Memory B cell (primary cell): ENCODE measurements at regions not wholly inside any gene's neighbourhood (a gene's known extent, or its start where the extent isn't known, plus 50 kb on each side); places are given as distances from the start of the nearest gene placed in this dataset.

Source experiments
- ATAC-seq: fragments of 150-1000 bp; cut with Tn5 transposase; 2 replicates; pipeline ENCODE4 v1.10.0; 2021; ENCODE audit warnings: low read depth, mild to moderate bottlenecking, moderate library complexity
- DNase-seq, 2 donors: peaks; one replicate each; pipeline ENCODE4 v3.0.0; 2022; ENCODE audit warnings: low spot score in 2 of 2
- H3K27ac Mint-ChIP-seq: one replicate; pipeline ENCODE4 v1.8.0; 2022; ENCODE audit warnings: mild to moderate bottlenecking, moderate library complexity, mixed read lengths
- H3K27me3 Mint-ChIP-seq: one replicate; pipeline ENCODE4 v1.8.0; 2022; ENCODE audit warnings: mixed read lengths
- H3K36me3 Mint-ChIP-seq: one replicate; pipeline ENCODE4 v1.8.0; 2022; ENCODE audit warnings: mild to moderate bottlenecking, mixed read lengths
- H3K4me1 Mint-ChIP-seq: one replicate; pipeline ENCODE4 v1.8.0; 2022; ENCODE audit warnings: mixed read lengths
- H3K4me3 Mint-ChIP-seq: one replicate; pipeline ENCODE4 v1.8.0; 2022; ENCODE audit warnings: mild to moderate bottlenecking, moderate library complexity, mixed read lengths
- H3K9me3 Mint-ChIP-seq: one replicate; pipeline ENCODE4 v1.8.0; 2022; ENCODE audit warnings: mixed read lengths

DNA sequence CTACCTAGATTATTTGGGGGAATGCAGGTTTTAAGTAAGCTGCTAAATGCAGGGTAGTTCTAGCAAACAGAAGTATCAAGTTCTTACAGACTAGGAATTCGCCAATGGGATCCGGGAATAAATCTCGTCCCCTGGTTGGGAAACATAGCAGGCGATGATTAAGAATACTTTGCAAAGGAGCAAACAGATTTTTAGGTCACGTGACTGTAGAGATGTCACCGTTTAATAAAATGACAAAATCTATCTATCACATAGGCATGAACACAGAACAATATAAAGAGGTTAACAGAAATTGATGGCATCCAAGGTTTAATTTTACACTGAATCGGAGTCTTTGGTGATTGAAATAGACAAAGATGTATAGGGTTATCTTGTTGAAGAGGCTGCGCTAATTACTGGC lies 664.1 kb downstream of the BCL11A start:
- peaks cover 23% of the 10 kb centered on the region for H3K4me1 Mint-ChIP-seq
- no peak for ATAC-seq
- H3K27ac Mint-ChIP-seq: no peak overlapping the region
- H3K27me3 Mint-ChIP-seq: peaks cover 2% of the 10 kb centered on the region
- peaks cover 5% of the 10 kb centered on the region for H3K9me3 Mint-ChIP-seq
- no peaks in the 10 kb centered on the region for H3K36me3 Mint-ChIP-seq
- DNase-seq: no peak
- H3K4me3 Mint-ChIP-seq: no peak overlapping the region

DNA sequence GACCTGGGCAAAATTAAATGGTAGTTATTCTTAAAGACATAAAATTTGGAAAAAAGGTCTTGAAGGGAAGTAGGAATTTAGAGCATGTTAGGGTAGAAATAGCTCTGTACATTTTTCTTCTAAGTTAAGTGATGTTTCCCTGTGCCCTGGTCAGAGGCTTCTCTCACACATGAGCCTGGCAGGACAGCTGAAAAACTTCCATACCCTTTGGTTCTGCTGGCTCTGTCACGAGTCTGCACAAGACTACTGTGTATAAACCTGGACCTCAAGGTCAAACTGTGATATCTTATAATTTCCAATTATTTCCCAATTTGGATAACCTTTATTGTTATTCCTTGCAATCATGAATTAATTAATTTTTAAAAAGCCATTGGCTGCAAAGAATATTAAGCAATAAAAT lies 664.7 kb downstream of the BCL11A start:
- Mint-ChIP-seq H3K36me3 (no peaks in the 10 kb centered on the region), H3K4me1 (peaks cover 23% of the 10 kb centered on the region), H3K4me3 (no peak overlapping the region), H3K27ac (peak overlapping the region; percentile 63), H3K27me3 (peaks cover 2% of the 10 kb centered on the region), H3K9me3 (peaks cover 5% of the 10 kb centered on the region)
- DNase-seq: no peak
- ATAC-seq: no peak

DNA sequence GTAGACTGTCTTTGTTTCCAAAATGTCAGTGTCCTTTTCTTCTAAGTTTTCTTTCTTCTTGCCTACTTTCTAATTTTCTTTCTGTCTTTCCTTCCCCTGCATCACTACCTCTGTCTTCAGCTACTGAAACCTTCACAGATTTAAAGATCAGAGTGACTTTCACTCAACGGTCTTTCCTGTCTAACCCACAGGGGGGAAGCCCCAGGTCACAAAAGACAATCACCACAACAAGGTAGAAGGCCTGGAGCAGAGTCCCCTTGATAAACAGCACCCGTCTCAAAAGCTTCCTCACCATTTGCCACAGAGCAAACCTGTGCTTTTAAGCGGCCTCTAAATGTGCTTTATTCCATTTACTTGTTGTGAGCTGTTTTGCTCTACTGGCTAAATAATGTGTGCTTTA lies 665.4 kb downstream of the BCL11A start:
- DNase-seq: peak; percentile 32 to 60
- Mint-ChIP-seq H3K4me1 (peaks cover 23% of the 10 kb centered on the region), H3K27ac (peak overlapping the region; percentile 63)

DNA sequence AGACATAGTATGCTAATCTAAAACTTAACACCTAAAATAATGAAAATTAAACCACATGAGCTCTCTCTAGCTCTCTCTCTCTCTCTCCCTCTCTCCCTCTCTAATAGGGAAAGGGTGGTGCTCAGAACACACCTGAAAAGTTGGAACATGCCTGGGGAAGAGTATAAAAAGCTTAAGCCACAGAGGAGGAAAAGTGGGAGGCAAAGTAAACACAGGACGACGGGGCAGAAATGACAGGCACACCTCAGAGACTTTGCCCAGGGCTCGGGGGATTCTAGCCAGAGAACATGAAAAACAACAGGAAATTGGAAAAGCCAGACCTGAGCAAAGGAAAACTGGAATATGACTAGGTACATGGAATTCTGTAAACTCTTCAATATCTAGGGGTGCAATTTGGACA lies 666.1 kb downstream of the BCL11A start:
- peak overlapping the region; percentile 63 for H3K27ac Mint-ChIP-seq
- no peaks in the 10 kb centered on the region for H3K36me3 Mint-ChIP-seq
- H3K4me3 Mint-ChIP-seq: peak overlapping the region; percentile 63
- H3K27me3 Mint-ChIP-seq: no peaks in the 10 kb centered on the region
- H3K9me3 Mint-ChIP-seq: peaks cover 3% of the 10 kb centered on the region
- no peak for DNase-seq
- no peak for ATAC-seq
- H3K4me1 Mint-ChIP-seq: peaks cover 23% of the 10 kb centered on the region

More for the DNA sequence above, 665.4 kb downstream of the BCL11A start:
- H3K4me3 Mint-ChIP-seq: peak overlapping the region; percentile 58
- no peaks in the 10 kb centered on the region for H3K36me3 Mint-ChIP-seq
- peaks cover under 1% of the 10 kb centered on the region for H3K27me3 Mint-ChIP-seq
- peak; percentile 98 for ATAC-seq
- peaks cover 3% of the 10 kb centered on the region for H3K9me3 Mint-ChIP-seq

DNA sequence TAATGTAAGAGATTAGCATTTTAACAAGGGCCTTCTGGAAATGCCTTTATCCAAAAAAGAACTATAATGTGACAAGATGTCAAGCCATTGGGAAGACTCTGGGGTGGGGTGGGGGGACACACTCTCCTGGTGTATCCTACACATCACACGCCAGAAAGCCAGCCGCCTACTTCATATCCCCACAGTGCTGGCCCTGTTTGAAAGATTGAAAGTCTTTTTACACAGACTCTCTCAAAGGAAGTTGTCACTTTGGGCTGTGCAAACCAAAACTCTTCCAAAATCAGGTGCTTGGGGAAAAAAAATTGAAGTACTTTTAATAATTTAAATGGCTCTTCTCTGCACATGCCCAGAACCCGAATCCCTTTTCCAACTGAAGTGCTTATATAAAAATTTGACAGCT lies 666.7 kb downstream of the BCL11A start:
- peak overlapping the region; percentile 32 for H3K27ac Mint-ChIP-seq
- H3K4me1 Mint-ChIP-seq: peaks cover 23% of the 10 kb centered on the region
- no peak for ATAC-seq
- no peak for DNase-seq
- no peaks in the 10 kb centered on the region for H3K36me3 Mint-ChIP-seq
- peaks cover 3% of the 10 kb centered on the region for H3K9me3 Mint-ChIP-seq
- H3K4me3 Mint-ChIP-seq: peak overlapping the region; percentile 27
- no peaks in the 10 kb centered on the region for H3K27me3 Mint-ChIP-seq

DNA sequence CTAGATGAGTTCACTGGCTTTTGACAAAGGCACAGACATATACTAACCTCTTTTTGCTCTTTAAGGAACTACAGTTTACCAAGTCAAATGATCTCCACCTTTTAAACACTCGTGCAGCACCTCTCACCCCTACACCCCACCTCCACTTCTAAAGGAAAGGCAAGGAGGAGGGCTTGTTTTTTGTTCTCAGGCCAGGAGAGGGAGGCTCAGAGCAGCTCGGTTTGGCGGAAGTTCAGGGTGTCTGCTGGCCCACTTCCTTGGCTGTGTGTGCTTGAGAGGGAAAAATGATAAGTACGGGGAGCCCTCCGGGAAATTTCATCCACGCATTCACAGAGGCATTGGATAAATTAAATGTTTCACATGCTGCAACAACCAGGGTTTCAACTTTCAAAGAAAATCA lies 667.9 kb downstream of the BCL11A start:
- no peaks in the 10 kb centered on the region for H3K27me3 Mint-ChIP-seq
- peak; percentile 25 for ATAC-seq
- H3K4me3 Mint-ChIP-seq: peak overlapping the region; percentile 28
- peaks cover 3% of the 10 kb centered on the region for H3K9me3 Mint-ChIP-seq
- no peaks in the 10 kb centered on the region for H3K36me3 Mint-ChIP-seq
- DNase-seq: peak in 1 of 2 donors; percentile 3
- peaks cover 21% of the 10 kb centered on the region for H3K4me1 Mint-ChIP-seq
- peak overlapping the region; percentile 75 for H3K27ac Mint-ChIP-seq

DNA sequence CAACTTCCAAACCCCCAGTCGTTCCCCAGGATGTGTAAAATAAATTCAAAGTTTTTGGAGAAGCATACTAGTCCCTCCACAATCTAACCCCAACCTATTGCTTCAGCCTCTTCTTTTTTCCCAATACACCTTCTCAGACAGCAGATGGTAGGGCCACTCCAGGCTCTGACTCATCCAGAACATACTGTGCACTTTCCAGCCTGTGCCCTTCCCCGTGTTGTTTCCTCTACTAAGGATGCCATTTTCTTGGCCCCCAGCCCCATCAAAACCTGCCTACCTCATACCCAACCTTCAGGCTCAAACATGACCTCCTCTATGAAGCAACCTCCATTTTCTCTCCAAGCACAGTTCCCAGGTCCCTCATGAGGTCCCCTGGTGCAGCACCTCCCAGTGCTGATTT lies 669.3 kb downstream of the BCL11A start:
- H3K4me1 Mint-ChIP-seq: peaks cover 21% of the 10 kb centered on the region
- no peak overlapping the region for H3K4me3 Mint-ChIP-seq
- H3K9me3 Mint-ChIP-seq: no peaks in the 10 kb centered on the region
- peaks cover 2% of the 10 kb centered on the region for H3K27me3 Mint-ChIP-seq
- ATAC-seq (no peak), DNase-seq (no peak)
- no peak overlapping the region for H3K27ac Mint-ChIP-seq
- H3K36me3 Mint-ChIP-seq: no peaks in the 10 kb centered on the region

DNA sequence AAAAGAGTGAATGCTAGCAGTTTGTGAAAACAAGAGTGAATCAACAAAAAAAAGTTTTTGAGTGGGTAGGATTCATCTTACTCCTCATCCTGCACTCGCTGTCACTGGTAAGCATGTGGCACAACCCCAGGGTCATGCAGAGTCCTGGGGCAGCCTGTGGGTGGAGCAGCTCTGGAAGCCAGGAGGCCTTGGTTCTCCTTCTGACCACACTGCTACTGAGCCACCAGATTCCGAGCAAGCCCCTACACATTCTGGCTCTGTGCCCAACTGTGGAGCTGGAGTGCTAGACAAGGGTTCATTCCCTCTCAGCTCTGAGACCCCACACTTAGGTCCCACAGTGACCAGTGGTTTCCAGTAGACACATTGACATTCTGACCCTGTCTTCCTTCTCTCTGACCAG lies 670.6 kb downstream of the BCL11A start:
- H3K36me3 Mint-ChIP-seq: no peaks in the 10 kb centered on the region
- peaks cover 2% of the 10 kb centered on the region for H3K27me3 Mint-ChIP-seq
- peaks cover 15% of the 10 kb centered on the region for H3K4me1 Mint-ChIP-seq
- no peak overlapping the region for H3K4me3 Mint-ChIP-seq
- ATAC-seq (no peak), DNase-seq (no peak)
- no peak overlapping the region for H3K27ac Mint-ChIP-seq
- no peaks in the 10 kb centered on the region for H3K9me3 Mint-ChIP-seq

DNA sequence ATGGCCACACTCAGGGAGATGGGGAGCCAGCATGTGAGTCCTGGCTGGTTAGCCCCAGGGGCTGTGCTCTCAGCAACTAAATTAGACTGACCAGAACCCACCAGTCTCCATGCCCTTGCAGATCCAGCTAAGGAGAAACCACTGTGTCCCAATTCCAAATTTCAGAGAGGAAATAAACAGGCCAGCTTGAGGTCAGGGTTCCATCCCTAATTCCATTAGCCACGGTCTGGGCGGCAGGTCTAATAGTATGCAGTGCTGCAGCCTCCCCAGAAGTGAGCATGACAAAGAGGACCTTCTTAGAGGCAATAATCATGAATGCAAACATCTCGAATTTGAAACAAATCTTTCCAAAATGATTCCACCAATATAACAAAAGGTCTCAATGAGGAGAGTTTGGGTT lies 671.2 kb downstream of the BCL11A start:
- DNase-seq (no peak), ATAC-seq (no peak)
- Mint-ChIP-seq H3K27ac (no peak overlapping the region), H3K27me3 (peaks cover 3% of the 10 kb centered on the region), H3K4me1 (peaks cover 10% of the 10 kb centered on the region), H3K9me3 (no peaks in the 10 kb centered on the region), H3K4me3 (no peak overlapping the region), H3K36me3 (no peaks in the 10 kb centered on the region)

DNA sequence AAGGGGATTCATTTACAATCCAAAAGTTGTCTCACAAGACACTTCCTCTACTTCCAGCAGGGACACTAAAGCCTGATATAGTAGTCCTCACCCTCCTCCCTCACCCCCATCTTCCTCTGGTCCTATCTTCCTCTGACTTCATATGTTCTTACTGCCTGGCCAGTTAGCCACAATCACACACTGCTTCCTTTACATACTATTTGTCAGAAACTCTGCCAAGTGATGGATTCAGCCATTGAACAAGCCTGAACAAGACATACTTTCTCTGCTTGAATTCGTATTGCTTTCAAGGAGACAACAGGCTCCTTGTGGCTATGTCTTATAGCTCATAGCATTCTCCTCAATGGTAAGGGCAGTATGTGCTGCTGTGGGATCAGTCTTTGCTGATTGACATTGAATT lies 672.2 kb downstream of the BCL11A start:
- Mint-ChIP-seq H3K27me3 (peaks cover 3% of the 10 kb centered on the region), H3K4me1 (peaks cover 8% of the 10 kb centered on the region), H3K9me3 (no peaks in the 10 kb centered on the region), H3K36me3 (no peaks in the 10 kb centered on the region), H3K27ac (no peak overlapping the region), H3K4me3 (no peak overlapping the region)
- no peak for DNase-seq
- no peak for ATAC-seq

DNA sequence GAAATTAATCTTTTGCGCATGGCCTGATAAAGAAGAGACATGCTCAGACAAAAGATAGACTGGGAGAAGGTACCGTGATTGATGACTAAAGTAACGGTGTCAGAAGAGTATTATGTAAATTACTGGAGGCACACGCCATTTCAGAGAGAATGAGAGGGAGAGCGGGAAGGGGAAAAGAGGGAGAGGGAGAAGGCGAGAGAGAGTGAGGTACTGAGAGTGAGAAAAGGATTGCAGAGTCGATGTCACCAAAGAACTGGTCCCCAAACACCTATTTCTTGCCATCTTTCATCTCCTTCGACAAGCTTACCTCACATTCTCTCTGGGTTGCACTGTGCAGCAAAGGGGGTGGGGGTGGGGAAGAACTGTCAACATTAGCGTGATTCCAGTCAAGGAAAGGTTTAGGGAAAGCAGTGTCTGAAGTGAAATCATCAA lies 673.7 kb downstream of the BCL11A start:
- Mint-ChIP-seq H3K4me1 (peaks cover 5% of the 10 kb centered on the region), H3K36me3 (no peaks in the 10 kb centered on the region), H3K9me3 (no peaks in the 10 kb centered on the region), H3K27me3 (peaks cover 3% of the 10 kb centered on the region), H3K27ac (no peak overlapping the region), H3K4me3 (no peak overlapping the region)
- ATAC-seq (no peak), DNase-seq (no peak)

DNA sequence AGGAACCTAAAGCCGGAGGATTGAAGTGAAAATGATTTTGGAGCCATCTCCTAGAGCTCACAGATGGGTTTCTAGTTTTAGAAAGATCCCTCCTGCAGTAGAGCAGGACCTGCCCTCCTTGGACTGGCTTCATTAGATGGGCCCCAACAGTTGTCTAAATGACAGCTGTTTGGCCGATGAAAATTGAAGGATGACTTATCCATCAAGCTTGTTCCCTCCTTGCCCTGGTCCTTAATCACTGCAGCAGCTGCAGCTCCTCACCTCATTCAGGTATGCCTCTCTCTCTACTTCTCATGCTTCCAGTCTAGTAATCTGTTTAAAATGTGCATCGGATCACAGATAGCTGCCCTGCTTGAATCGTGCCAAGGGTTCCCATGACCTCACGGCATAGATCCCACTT lies 677.6 kb downstream of the BCL11A start:
- H3K9me3 Mint-ChIP-seq: no peaks in the 10 kb centered on the region
- H3K36me3 Mint-ChIP-seq: no peaks in the 10 kb centered on the region
- H3K4me1 Mint-ChIP-seq: peaks cover 5% of the 10 kb centered on the region
- DNase-seq (no peak), ATAC-seq (no peak)
- no peak overlapping the region for H3K27ac Mint-ChIP-seq
- peaks cover 3% of the 10 kb centered on the region for H3K27me3 Mint-ChIP-seq
- H3K4me3 Mint-ChIP-seq: no peak overlapping the region

DNA sequence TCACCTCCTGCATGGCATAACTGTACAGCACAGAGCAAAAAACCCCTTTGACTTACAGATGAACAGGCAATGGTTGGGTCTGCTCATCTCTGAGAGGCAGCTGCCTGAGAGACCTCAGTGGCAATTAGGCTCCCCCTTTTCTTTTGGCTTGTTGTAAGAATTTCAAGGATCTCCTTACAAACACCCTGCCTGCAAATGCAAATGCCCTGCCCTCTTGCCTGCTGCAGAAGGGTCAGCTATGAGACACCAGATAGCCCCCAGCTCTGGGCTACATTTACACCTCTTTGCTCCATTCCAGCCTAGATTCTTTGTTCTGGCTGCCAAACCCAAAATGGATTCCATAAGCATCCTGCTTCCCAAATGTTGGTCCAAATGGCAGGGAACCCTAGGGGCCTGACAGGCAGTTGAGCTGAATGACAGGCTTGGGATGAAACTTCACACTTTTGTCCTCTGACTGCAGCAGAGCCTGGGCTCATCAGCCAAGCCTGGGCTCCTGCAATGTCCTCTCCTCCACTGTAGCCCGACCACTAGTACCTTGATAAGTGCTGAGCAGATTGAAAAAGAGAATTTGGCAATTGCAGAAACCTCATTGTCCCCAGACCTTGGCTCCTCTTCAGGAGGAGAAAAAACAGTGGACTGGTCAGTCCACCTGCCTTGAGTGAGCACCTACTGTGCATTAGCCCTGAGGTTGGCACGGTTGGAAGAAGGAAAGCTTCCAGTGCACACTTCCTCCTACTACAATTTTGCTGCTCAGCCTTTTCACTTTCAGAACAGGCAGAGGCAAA lies 678.3 kb downstream of the BCL11A start:
- Mint-ChIP-seq H3K4me1 (peaks cover 5% of the 10 kb centered on the region), H3K27me3 (peaks cover 3% of the 10 kb centered on the region), H3K4me3 (no peak overlapping the region), H3K36me3 (no peaks in the 10 kb centered on the region), H3K9me3 (no peaks in the 10 kb centered on the region), H3K27ac (no peak overlapping the region)
- ATAC-seq (no peak), DNase-seq (no peak)

DNA sequence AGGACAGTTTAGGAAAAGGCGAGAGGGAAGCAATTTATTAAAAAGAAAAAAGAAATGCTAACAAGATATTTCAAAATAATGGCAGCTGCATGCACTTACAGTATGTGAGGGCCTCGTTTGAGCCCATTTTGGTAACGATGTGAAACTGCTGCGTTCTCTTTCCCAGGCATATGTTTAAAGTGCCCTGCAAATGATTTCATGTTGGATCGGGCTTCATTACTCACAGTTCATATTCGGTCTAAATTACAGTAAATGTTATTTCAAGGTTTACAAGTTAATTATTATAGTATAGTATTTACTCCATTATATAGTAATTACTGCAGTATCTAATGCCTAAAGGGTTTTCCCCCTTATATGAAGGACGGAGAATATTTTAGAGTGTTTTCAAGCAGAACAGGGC lies 679.1 kb downstream of the BCL11A start:
- no peak overlapping the region for H3K4me3 Mint-ChIP-seq

DNA sequence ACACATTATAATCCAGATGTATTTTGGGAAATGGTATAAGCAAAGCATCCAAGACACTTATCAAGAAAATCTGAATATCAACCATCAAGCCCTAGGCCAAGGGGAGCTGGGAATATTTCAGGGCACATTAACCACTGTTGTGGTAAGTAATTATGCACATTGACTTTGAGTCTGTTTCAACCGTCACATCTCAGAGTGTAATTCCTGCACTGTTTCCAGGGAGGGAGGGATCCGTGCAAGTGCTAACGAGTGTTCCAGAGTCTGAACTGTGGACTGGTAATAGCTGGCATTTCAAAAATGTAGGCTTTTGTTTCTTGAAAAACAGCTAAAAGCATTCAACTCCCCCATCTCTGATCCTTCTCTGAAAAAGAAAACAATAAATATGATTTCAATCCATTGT lies 681.6 kb downstream of the BCL11A start:
- no peaks in the 10 kb centered on the region for H3K9me3 Mint-ChIP-seq
- H3K36me3 Mint-ChIP-seq: no peaks in the 10 kb centered on the region
- no peaks in the 10 kb centered on the region for H3K27me3 Mint-ChIP-seq
- H3K4me1 Mint-ChIP-seq: peaks cover 8% of the 10 kb centered on the region
- no peak overlapping the region for H3K4me3 Mint-ChIP-seq
- DNase-seq: no peak
- H3K27ac Mint-ChIP-seq: no peak overlapping the region
- ATAC-seq: no peak

More for the DNA sequence above, 679.1 kb downstream of the BCL11A start:
- Mint-ChIP-seq H3K27ac (no peak overlapping the region), H3K27me3 (peaks cover 1% of the 10 kb centered on the region), H3K4me1 (peaks cover 8% of the 10 kb centered on the region), H3K36me3 (no peaks in the 10 kb centered on the region), H3K9me3 (no peaks in the 10 kb centered on the region)
- no peak for ATAC-seq
- DNase-seq: no peak
